Right renal pelvis (tissue), 4 donors: ENCODE measurements at regions not wholly inside any gene's neighbourhood (a gene's known extent, or its start where the extent isn't known, plus 50 kb on each side); places are given as distances from the start of the nearest gene placed in this dataset.

Experiments
- DNase-seq, 4 donors: peaks; one replicate each; pipeline ENCODE4 v3.0.0-alpha.2; 2013; ENCODE audit warnings: low read depth in 4 of 4, low spot score in 3 of 4, missing footprints in 1 of 4

- DNase-seq = no peak
Measured at GRCh38 chrX:7307720-7308119, 159.8 kb upstream of the PUDP start.

GRCh38 chrX:7294483-7294882 lies 146.5 kb upstream of the PUDP start:
- no peak for DNase-seq

- no peak for DNase-seq
Measured at GRCh38 chrX:7286168-7286837, 138.3 kb upstream of the PUDP start.

- no peak for DNase-seq
Measured at GRCh38 chrX:7285765-7286164, 137.8 kb upstream of the PUDP start.

GRCh38 chrX:7283741-7284140 lies 135.8 kb upstream of the PUDP start:
- DNase-seq = no peak

GRCh38 chrX:7280520-7280919 lies 132.6 kb upstream of the PUDP start:
- no peak for DNase-seq

- no peak for DNase-seq
Measured at GRCh38 chrX:7272346-7272745, 124.4 kb upstream of the PUDP start.

GRCh38 chrX:7270933-7271332 lies 123.0 kb upstream of the PUDP start:
- DNase-seq = no peak

- no peak for DNase-seq
Measured at GRCh38 chrX:7269991-7270390, 122.0 kb upstream of the PUDP start.

GRCh38 chrX:7269589-7269988 lies 121.6 kb upstream of the PUDP start:
- DNase-seq = no peak

- DNase-seq = no peak
Measured at GRCh38 chrX:7266288-7266687, 118.3 kb upstream of the PUDP start.

- DNase-seq = no peak
Measured at GRCh38 chrX:7264399-7264798, 116.4 kb upstream of the PUDP start.

GRCh38 chrX:7263961-7264360 lies 116.0 kb upstream of the PUDP start:
- no peak for DNase-seq

GRCh38 chrX:7263330-7263729 lies 115.4 kb upstream of the PUDP start:
- DNase-seq = no peak

GRCh38 chrX:7262551-7262950 lies 114.6 kb upstream of the PUDP start:
- no peak for DNase-seq

- no peak for DNase-seq
Measured at GRCh38 chrX:7261672-7262332, 113.8 kb upstream of the PUDP start.

- no peak for DNase-seq
Measured at GRCh38 chrX:7254144-7254543, 106.2 kb upstream of the PUDP start.

- no peak for DNase-seq
Measured at GRCh38 chrX:7253565-7253964, 105.6 kb upstream of the PUDP start.

GRCh38 chrX:7252013-7252610 lies 104.2 kb upstream of the PUDP start:
- no peak for DNase-seq

- DNase-seq = no peak
Measured at GRCh38 chrX:7247346-7247745, 99.4 kb upstream of the PUDP start.

GRCh38 chrX:7244405-7244804 lies 96.5 kb upstream of the PUDP start:
- DNase-seq = no peak

- no peak for DNase-seq
Measured at GRCh38 chrX:7242613-7243012, 94.7 kb upstream of the PUDP start.
